NOMO-1 treated with dmso at 0.1 percent for 144 hours (cell line): ENCODE measurements at regions not wholly inside any gene's neighbourhood (a gene's known extent, or its start where the extent isn't known, plus 50 kb on each side); places are given as distances from the start of the nearest gene placed in this dataset.

Source experiments
- DNase-seq: peaks from one replicate; lab custom pipeline; 2025; ENCODE audit not compliant: unreplicated experiment; lab: John Stamatoyannopoulos, UW

- DNase-seq, result no peak
These were observed 109.5 kb upstream of the NLRP1 start for GRCh38 chr17:5693821-5694220.

GRCh38 chr17:5694551-5694950 lies 110.2 kb upstream of the NLRP1 start:
- no peak for DNase-seq

- DNase-seq, result no peak
These were observed 111.2 kb upstream of the NLRP1 start for GRCh38 chr17:5695480-5695879.

GRCh38 chr17:5698959-5699358 lies 114.7 kb upstream of the NLRP1 start:
- no peak for DNase-seq

- no peak for DNase-seq
These were observed 115.5 kb upstream of the NLRP1 start for GRCh38 chr17:5699814-5700213.

GRCh38 chr17:5700745-5701144 lies 116.4 kb upstream of the NLRP1 start:
- no peak for DNase-seq

GRCh38 chr17:5701381-5701780 lies 117.1 kb upstream of the NLRP1 start:
- no peak for DNase-seq

GRCh38 chr17:5702951-5703510 lies 118.7 kb upstream of the NLRP1 start:
- no peak for DNase-seq

GRCh38 chr17:5703736-5704135 lies 119.4 kb upstream of the NLRP1 start:
- no peak for DNase-seq

GRCh38 chr17:5705081-5705875 lies 121.0 kb upstream of the NLRP1 start:
- DNase-seq, result no peak

GRCh38 chr17:5705876-5706576 lies 121.7 kb upstream of the NLRP1 start:
- DNase-seq, result no peak

GRCh38 chr17:5706577-5707210 lies 122.4 kb upstream of the NLRP1 start:
- peak; percentile 4 for DNase-seq

GRCh38 chr17:5707482-5707881 lies 123.2 kb upstream of the NLRP1 start:
- DNase-seq, result no peak

GRCh38 chr17:5708344-5708743 lies 124.0 kb upstream of the NLRP1 start:
- no peak for DNase-seq

GRCh38 chr17:5711344-5711743 lies 127.0 kb upstream of the NLRP1 start:
- DNase-seq, result no peak

- DNase-seq, result no peak
These were observed 130.7 kb upstream of the NLRP1 start for GRCh38 chr17:5714993-5715392.

GRCh38 chr17:5715478-5715877 lies 131.2 kb upstream of the NLRP1 start:
- peak; percentile 72 for DNase-seq

- no peak for DNase-seq
These were observed 134.4 kb upstream of the NLRP1 start for GRCh38 chr17:5718726-5719125.

GRCh38 chr17:5719976-5720375 lies 135.7 kb upstream of the NLRP1 start:
- DNase-seq, result no peak

- no peak for DNase-seq
These were observed 146.1 kb upstream of the NLRP1 start for GRCh38 chr17:5730373-5730772.

GRCh38 chr17:5740937-5741336 lies 156.6 kb upstream of the NLRP1 start:
- DNase-seq, result no peak

GRCh38 chr17:5741810-5742209 lies 157.5 kb upstream of the NLRP1 start:
- DNase-seq, result no peak
